GM12878 (cell line): ENCODE measurements at regions not wholly inside any gene's neighbourhood (a gene's known extent, or its start where the extent isn't known, plus 50 kb on each side); places are given as distances from the start of the nearest gene placed in this dataset. TPM values are rescaled to one million over a fixed set of nuclear protein-coding genes. Genes with fewer than 3 reads are reported as not detected.

Experiments used
- ATAC-seq: fragments of 200-7000 bp; cut with Tn5 transposase; 3 replicates; pipeline ENCODE4 v1.9.1; 2020; ENCODE audit warnings: mild to moderate bottlenecking, moderate library complexity
- BruUV-seq: library from RNA; stranded (reverse); fragments of 400-500 nt; replicated peaks from 2 replicates; lab custom pipeline; 2021; lab: Mats Ljungman, UMichigan
- CTCF ChIA-PET: fragments of 300-600 bp; sonication (Branson Sonifier 250); formaldehyde crosslinking; extraction: SDS; loops from one replicate; lab custom pipeline; 2021; ENCODE audit warnings: inconsistent platforms; lab: Yijun Ruan, JAX
- POLR2A ChIA-PET: fragments of 350-600 bp; formaldehyde crosslinking; extraction: SDS; loops from one replicate; lab custom pipeline; 2021; ENCODE audit warnings: inconsistent platforms; lab: Charles Lee
- RAD21 ChIA-PET: fragments of 300-600 bp; sonication (Branson Sonifier 250); formaldehyde crosslinking; loops from one replicate; lab custom pipeline; 2023; ENCODE audit warnings: antibody characterized with exemption; ENCODE audit not compliant: unreplicated experiment; lab: Charles Lee
- SMC1A ChIA-PET: fragments of 300-600 bp; sonication (Branson Sonifier 250); formaldehyde crosslinking; loops from one replicate; lab custom pipeline; 2023; ENCODE audit not compliant: unreplicated experiment, uncharacterized antibody; lab: Charles Lee
- DNase-seq: peaks from one replicate; pipeline ENCODE4 v3.0.0-alpha.2; 2011; ENCODE audit warnings: low read depth, low spot score
- FAIRE-seq: peaks from 3 replicates; lab custom pipeline; 2011; peaks lifted over from hg19 to GRCh38; lab: Jason Lieb, UNC
- H2AFZ ChIP-seq: 2 replicates; pipeline ENCODE4 v1.6.0; 2011; ENCODE audit warnings: low read depth, low read length, control low read depth; ENCODE audit not compliant: control insufficient read depth
- H3K27ac ChIP-seq: 2 replicates; pipeline ENCODE4 v1.5.1; 2011; ENCODE audit warnings: control low read depth; ENCODE audit not compliant: control insufficient read depth, insufficient read depth
- H3K27me3 ChIP-seq, 2 experiments: replicated peaks in 1 of 2; 2 replicates each; pipeline versions ENCODE4 v1.6.0 to v1.6.1; 2011; ENCODE audit warnings: low read length in 1 of 2; ENCODE audit not compliant: control insufficient read depth in 2 of 2, insufficient read depth in 2 of 2
- H3K36me3 ChIP-seq, 2 experiments: 2 replicates each; pipeline ENCODE4 v1.5.1; 2011; ENCODE audit warnings: low read length in 1 of 2; ENCODE audit not compliant: control insufficient read depth in 2 of 2, insufficient read depth in 2 of 2
- H3K4me1 ChIP-seq: 2 replicates; pipeline ENCODE4 v1.6.1; 2011; ENCODE audit warnings: mild to moderate bottlenecking, low read length, moderate library complexity, mixed read lengths; ENCODE audit not compliant: control insufficient read depth, insufficient read depth
- H3K4me2 ChIP-seq: 2 replicates; pipeline ENCODE4 v1.6.0; 2011; ENCODE audit warnings: control low read depth; ENCODE audit not compliant: control insufficient read depth, insufficient read depth
- H3K4me3 ChIP-seq: fragments of 200-600 bp; sonication (generic); 2 replicates; pipeline ENCODE4 v1.5.1; 2016
- H3K79me2 ChIP-seq: 2 replicates; pipeline ENCODE4 v1.6.0; 2011; ENCODE audit warnings: low read length; ENCODE audit not compliant: control insufficient read depth, insufficient read depth
- H3K9ac ChIP-seq: 2 replicates; pipeline ENCODE4 v1.8.0; 2011; ENCODE audit warnings: low read length, control low read depth, mixed read lengths; ENCODE audit not compliant: control insufficient read depth, insufficient read depth
- H3K9me3 ChIP-seq: replicated peaks from 3 replicates; pipeline ENCODE4 v1.5.1; 2011; ENCODE audit warnings: mild to moderate bottlenecking, low read length; ENCODE audit not compliant: control insufficient read depth, insufficient read depth
- H4K20me1 ChIP-seq: 2 replicates; pipeline ENCODE4 v1.6.0; 2011; ENCODE audit not compliant: control insufficient read depth, insufficient read depth
- BRCA1 ChIP-seq: IDR thresholded peaks from 2 replicates; pipeline ENCODE4 v1.6.1; 2011; ENCODE audit warnings: low read depth, low read length, improper control_type of control experiment
- CEBPZ ChIP-seq: fragments of 150-350 bp; IDR thresholded peaks from 2 replicates; pipeline ENCODE4 v1.6.1; 2016; ENCODE audit warnings: low read depth, low read length
- MEF2A ChIP-seq: IDR thresholded peaks from 2 replicates; pipeline ENCODE4 v1.6.1; 2011; ENCODE audit warnings: low read depth, mild to moderate bottlenecking, low read length, moderate library complexity; ENCODE audit not compliant: insufficient read depth
- NR2C2 ChIP-seq: IDR thresholded peaks from 2 replicates; pipeline ENCODE4 v1.6.1; 2011; ENCODE audit warnings: borderline replicate concordance, low read depth; ENCODE audit not compliant: control insufficient read depth, insufficient read length
- PRDM15 ChIP-seq: fragments of 450-650 bp; formaldehyde crosslinking; IDR thresholded peaks from 2 replicates; pipeline ENCODE4 v1.4.0; 2020; ENCODE audit warnings: mild to moderate bottlenecking, moderate library complexity
- ZZZ3 ChIP-seq: IDR thresholded peaks from 2 replicates; pipeline ENCODE4 v1.6.1; 2011; ENCODE audit warnings: low read depth; ENCODE audit not compliant: control insufficient read depth, insufficient read length
- WGBS: methylation state at CpG from one replicate; pipeline ENCODE4 v1.1.6; 2016; ENCODE audit warnings: low lambda C conversion rate; ENCODE audit not compliant: insufficient replicate concordance, insufficient coverage; ENCODE audit errors: missing lambda C conversion rate; 5-methylcytosine and 5-hydroxymethylcytosine counted together
- in situ Hi-C: fragments of 300-500 bp; cut with MboI; formaldehyde crosslinking; loops from 9 replicates; pipeline ENCODE4 v1.14.3; 2018; ENCODE audit warnings: mixed read lengths
- intact Hi-C: fragments of 100-400 bp; cut with micrococcal nuclease; formaldehyde crosslinking; loops from one replicate; pipeline ENCODE4 v1.14.2; 2022; ENCODE audit not compliant: unreplicated experiment
- small RNA-seq: library from RNA; depleted of rRNA; stranded (forward); fragments of <200 nt; gene quantifications from one replicate; pipeline ENCODE3, GENCODE V24; 2014

- Histone ChIP-seq H3K27me3 (no peaks in the 10 kb centered on the region), H2AFZ (no peak overlapping the region), H3K9me3 (no peaks in the 10 kb centered on the region), H3K79me2 (no peaks in the 10 kb centered on the region), H3K36me3 (no peaks in the 10 kb centered on the region), H3K4me2 (no peak overlapping the region), H3K4me3 (no peak overlapping the region), H3K9ac (no peak overlapping the region), H4K20me1 (no peaks in the 10 kb centered on the region), H3K27ac (no peak overlapping the region)
- POLR2A ChIA-PET: no interaction called here
- ATAC-seq (no peak), DNase-seq (no peak), FAIRE-seq (no peak)
- RAD21 ChIA-PET: no interaction called here
- BruUV-seq: no TSS peak
- CTCF ChIA-PET: no interaction called here
- in situ Hi-C loops: no loop called here
- TF ChIP-seq NR2C2 (no peak), BRCA1 (no peak), ZZZ3 (no peak), PRDM15 (CRISPR knock-in tag) (no peak), CEBPZ (no peak), MEF2A (no peak)
- TF ChIP-seq, all 136 proteins: peak for 0
- intact Hi-C loops: no loop called here
- WGBS: 54% methylated on average over 3 of the region's 3 CpGs
- H3K4me1 ChIP-seq: no peaks in the 10 kb centered on the region
- SMC1A ChIA-PET: interaction anchor here (0.6 to 1.1 kb wide), 3 partner anchors 32 to 79 kb away, joined by 3 read pairs; no protein-coding TSS in a partner anchor
Measured at GRCh38 chr1:64417803-64418202, 52.1 kb upstream of the CACHD1 start.

Small RNA genes in the stretch of these regions (small RNA-seq; reads per million reads assigned to genes)
- not detected for gene RNU7-62P
